MM.1S (cell line): ENCODE measurements at regions not wholly inside any gene's neighbourhood (a gene's known extent, or its start where the extent isn't known, plus 50 kb on each side); places are given as distances from the start of the nearest gene placed in this dataset.

Experiments used
- CTCF ChIP-seq: fragments of 300-600 bp; sonication (generic); IDR thresholded peaks from 2 replicates; pipeline ENCODE4 v1.5.1; 2016; ENCODE audit warnings: antibody characterized with exemption, low read length, mixed read lengths
- EZH2 ChIP-seq: fragments of 300-600 bp; sonication (generic); optimal IDR thresholded peaks from 2 replicates; pipeline ENCODE3; 2017; ENCODE audit warnings: low read depth, mild to moderate bottlenecking, antibody characterized with exemption, low read length, mixed read lengths
- EZH2phosphoT487 ChIP-seq: fragments of 300-600 bp; sonication (generic); IDR thresholded peaks from 2 replicates; pipeline ENCODE4 v1.6.1; 2018; ENCODE audit warnings: antibody characterized with exemption, low read length

DNA sequence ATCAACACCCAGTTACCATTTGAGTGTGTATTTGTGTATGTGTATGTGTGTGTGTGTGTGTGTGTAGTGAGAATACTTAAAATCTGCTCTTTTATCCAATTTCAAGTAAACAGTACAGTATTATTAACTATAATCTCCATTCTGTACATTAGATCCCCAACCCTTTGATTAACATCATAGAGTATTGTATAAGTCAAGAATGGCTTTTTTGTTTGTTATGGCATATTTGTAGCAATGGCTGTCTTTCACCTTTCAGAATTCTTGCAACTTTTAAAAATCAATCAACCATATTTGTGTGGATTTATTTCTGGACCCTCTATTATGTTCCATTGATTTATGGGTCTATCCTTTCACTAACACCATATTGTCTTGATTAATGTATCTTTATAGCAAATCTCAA, 779.3 kb upstream of the MIR17HG start:
- no peak for TF ChIP-seq EZH2
- no peak for TF ChIP-seq CTCF
- no peak for TF ChIP-seq EZH2phosphoT487
